WTC11 (cell line): ENCODE measurements at regions not wholly inside any gene's neighbourhood (a gene's known extent, or its start where the extent isn't known, plus 50 kb on each side); places are given as distances from the start of the nearest gene placed in this dataset.

ENCODE experiments used
- ATAC-seq: fragments of 200-7000 bp; cut with Tn5 transposase; 2 replicates; pipeline ENCODE4 v1.10.0; 2021; ENCODE audit warnings: mild to moderate bottlenecking, moderate library complexity
- CTCF ChIA-PET: fragments of 300-600 bp; sonication (Branson Sonifier 250); formaldehyde crosslinking; loops from one replicate; lab custom pipeline; 2021; ENCODE audit warnings: antibody characterized with exemption; lab: Charles Lee
- POLR2A ChIA-PET: fragments of 350-600 bp; sonication (Branson Sonifier 250); formaldehyde crosslinking; loops from one replicate; lab custom pipeline; 2021; ENCODE audit warnings: antibody characterized with exemption; lab: Charles Lee
- DNase-seq: peaks from one replicate; pipeline ENCODE4 v3.0.0; 2021; ENCODE audit warnings: low spot score
- H3K27ac Mint-ChIP-seq: 2 replicates; pipeline ENCODE4 v1.8.0; 2021; ENCODE audit warnings: mixed read lengths
- H3K27me3 Mint-ChIP-seq: 2 replicates; pipeline ENCODE4 v1.8.0; 2021; ENCODE audit warnings: low read depth, mild to moderate bottlenecking, moderate library complexity, mixed read lengths
- H3K36me3 Mint-ChIP-seq: 2 replicates; pipeline ENCODE4 v1.8.0; 2021; ENCODE audit warnings: mixed read lengths
- H3K4me1 Mint-ChIP-seq: 2 replicates; pipeline ENCODE4 v1.8.0; 2022; ENCODE audit warnings: mixed read lengths
- H3K4me3 Mint-ChIP-seq: 2 replicates; pipeline ENCODE4 v1.8.0; 2021; ENCODE audit warnings: mild to moderate bottlenecking, moderate library complexity, mixed read lengths
- H3K9me3 Mint-ChIP-seq: 2 replicates; pipeline ENCODE4 v1.8.0; 2021; ENCODE audit warnings: mixed read lengths
- ATF1 ChIP-seq: sonication (generic); formaldehyde crosslinking; IDR thresholded peaks from 2 replicates; pipeline ENCODE4 v1.8.1; 2023; ENCODE audit warnings: mild to moderate bottlenecking, moderate library complexity, missing genetic modification reagents
- CTCF ChIP-seq: fragments of 200-600 bp; IDR thresholded peaks from 2 replicates; pipeline ENCODE4 v1.8.0; 2022; ENCODE audit warnings: antibody characterized with exemption
- E2F4 ChIP-seq: sonication (generic); formaldehyde crosslinking; IDR thresholded peaks from 2 replicates; pipeline ENCODE4 v1.8.1; 2022; ENCODE audit warnings: low read depth, mild to moderate bottlenecking, moderate library complexity, missing genetic modification reagents, borderline replicate concordance
- ELF4 ChIP-seq: sonication (generic); formaldehyde crosslinking; IDR thresholded peaks from 2 replicates; pipeline ENCODE4 v1.8.1; 2022; ENCODE audit warnings: low read depth, mild to moderate bottlenecking, moderate library complexity, missing genetic modification reagents
- EMX1 ChIP-seq: fragments of 250-450 bp; sonication (Bioruptor Pico); IDR thresholded peaks from 2 replicates; pipeline ENCODE4 v1.8.0; 2021; ENCODE audit warnings: mild to moderate bottlenecking
- GABPB1 ChIP-seq: sonication (generic); formaldehyde crosslinking; IDR thresholded peaks from 2 replicates; pipeline ENCODE4 v1.8.1; 2023; ENCODE audit warnings: mild to moderate bottlenecking, missing genetic modification reagents
- MYBL2 ChIP-seq: sonication (generic); formaldehyde crosslinking; IDR thresholded peaks from 2 replicates; pipeline ENCODE4 v1.8.1; 2023; ENCODE audit warnings: mild to moderate bottlenecking, moderate library complexity, missing genetic modification reagents
- NFE2L1 ChIP-seq: sonication (generic); formaldehyde crosslinking; IDR thresholded peaks from 2 replicates; pipeline ENCODE4 v1.8.1; 2023; ENCODE audit warnings: missing genetic modification reagents
- SMAD3 ChIP-seq: sonication (generic); formaldehyde crosslinking; IDR thresholded peaks from 2 replicates; pipeline ENCODE4 v1.8.0; 2022; ENCODE audit warnings: missing genetic modification reagents, mild to moderate bottlenecking, borderline replicate concordance
- USF1 ChIP-seq: sonication (generic); formaldehyde crosslinking; IDR thresholded peaks from 2 replicates; pipeline ENCODE4 v1.8.0; 2022; ENCODE audit warnings: mild to moderate bottlenecking, missing genetic modification reagents
- ZBTB43 ChIP-seq: sonication (generic); formaldehyde crosslinking; IDR thresholded peaks from 2 replicates; pipeline ENCODE4 v1.8.1; 2023; ENCODE audit warnings: mild to moderate bottlenecking, missing genetic modification reagents
- ZNF121 ChIP-seq: sonication (generic); formaldehyde crosslinking; IDR thresholded peaks from 2 replicates; pipeline ENCODE4 v1.8.0; 2023; ENCODE audit warnings: missing genetic modification reagents
- ZNF138 ChIP-seq: sonication (generic); formaldehyde crosslinking; conservative IDR thresholded peaks from 2 replicates; pipeline ENCODE4 v1.8.1; 2022; ENCODE audit warnings: mild to moderate bottlenecking, moderate library complexity, missing genetic modification reagents
- ZNF425 ChIP-seq: fragments of 250-450 bp; sonication (Bioruptor Pico); conservative IDR thresholded peaks from 2 replicates; pipeline ENCODE4 v1.9.0; 2021; ENCODE audit warnings: mild to moderate bottlenecking
- ZNF532 ChIP-seq: fragments of 250-450 bp; sonication (Bioruptor Pico); IDR thresholded peaks from 2 replicates; pipeline ENCODE4 v1.9.0; 2021; ENCODE audit warnings: mild to moderate bottlenecking, borderline replicate concordance
- ZNF671 ChIP-seq: fragments of 250-450 bp; sonication (Bioruptor Pico); IDR thresholded peaks from 2 replicates; pipeline ENCODE4 v1.8.0; 2021; ENCODE audit warnings: mild to moderate bottlenecking

- Mint-ChIP-seq H3K4me1 (no peaks in the 10 kb centered on the region), H3K9me3 (no peaks in the 10 kb centered on the region), H3K27ac (no peak overlapping the region), H3K36me3 (no peaks in the 10 kb centered on the region), H3K27me3 (peaks cover 20% of the 10 kb centered on the region), H3K4me3 (no peak overlapping the region)
- CTCF ChIA-PET: no interaction called here
- DNase-seq: peak; percentile 17
- POLR2A ChIA-PET: no interaction called here
- 0 out of 2 replicates have a peak, but pooled peaks have one; percentile 16 for ATAC-seq
- TF ChIP-seq ELF4 (no peak), SMAD3 (CRISPR knock-in tag) (no peak), ZNF532 (CRISPR knock-in tag) (no peak), ZBTB43 (CRISPR knock-in tag) (no peak), ATF1 (no peak)
Observed at GRCh38 chr4:1519787-1520661, 113.8 kb upstream of the NKX1-1 start.

- peaks cover 13% of the 10 kb centered on the region for H3K27me3 Mint-ChIP-seq
- DNase-seq: peak; percentile 6
- H3K9me3 Mint-ChIP-seq: no peaks in the 10 kb centered on the region
- H3K27ac Mint-ChIP-seq: no peak overlapping the region
- no peaks in the 10 kb centered on the region for H3K4me1 Mint-ChIP-seq
- POLR2A ChIA-PET: no interaction called here
- no peaks in the 10 kb centered on the region for H3K36me3 Mint-ChIP-seq
- no peak for ATAC-seq
- CTCF ChIA-PET: interaction anchor here (0.6 to 0.8 kb wide), 2 partner anchors 37 to 89 kb away, joined by 3 read pairs; no protein-coding TSS in a partner anchor
- H3K4me3 Mint-ChIP-seq: no peak overlapping the region
- TF ChIP-seq E2F4 (CRISPR knock-in tag) (no peak), GABPB1 (CRISPR knock-in tag) (no peak), ELF4 (no peak), USF1 (no peak), ZNF425 (CRISPR knock-in tag) (no peak), ZNF138 (CRISPR knock-in tag) (no peak), ZNF532 (CRISPR knock-in tag) (no peak), ZNF121 (no peak), NFE2L1 (CRISPR knock-in tag) (no peak), EMX1 (CRISPR knock-in tag) (no peak), CTCF (no peak), ZNF671 (no peak), MYBL2 (CRISPR knock-in tag) (no peak)
Observed at GRCh38 chr4:1518997-1519700, 112.9 kb upstream of the NKX1-1 start.
